ENCODE measurements at regions not wholly inside any gene's neighbourhood (a gene's known extent, or its start where the extent isn't known, plus 50 kb on each side); places are given as distances from the start of the nearest gene placed in this dataset.

DNA sequence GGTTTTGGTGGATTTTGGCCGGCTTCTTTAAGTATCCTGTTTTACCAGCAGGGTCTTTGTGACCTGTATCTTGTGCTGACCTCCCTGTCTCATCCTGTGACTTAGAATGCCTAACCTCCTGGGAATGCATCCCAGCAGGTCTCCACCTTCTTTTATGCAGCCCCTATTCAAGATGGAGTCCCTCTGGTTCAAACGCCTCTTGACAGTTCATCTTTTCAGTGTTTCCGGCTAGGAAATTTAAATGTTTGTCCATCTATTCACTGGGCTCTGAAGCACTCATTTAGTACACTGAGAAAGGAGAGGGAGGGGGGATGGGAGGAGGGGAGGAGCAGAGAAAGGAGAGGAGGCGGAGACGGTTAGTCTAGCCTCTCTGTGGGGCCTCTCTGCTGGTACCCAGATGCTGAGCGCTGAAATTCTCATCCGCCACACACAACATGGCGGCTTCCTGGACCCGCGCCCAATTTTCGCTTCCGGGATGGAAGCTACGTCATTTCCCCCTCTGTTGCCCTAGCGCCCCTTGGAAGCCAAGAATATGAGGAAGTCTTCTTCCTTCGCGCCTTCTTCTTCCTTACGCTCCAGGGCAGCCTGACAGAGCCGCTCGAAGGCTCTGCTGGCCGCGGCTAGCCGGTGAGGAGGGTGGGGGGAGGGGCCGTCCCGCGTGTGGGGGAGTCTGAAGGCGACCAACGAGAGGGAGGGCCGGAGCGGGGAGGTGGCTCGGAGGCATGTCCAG, 69.0 kb upstream of the SYT13 start:
- no peaks in the 10 kb centered on the region for H3K36me3 ChIP-seq
- peak overlapping the region in 1 of 2 donors; percentile 81 for H3K27ac ChIP-seq
- no peak for TF ChIP-seq EP300 (IDR thresholded peaks at IDR 0.05)
- TF ChIP-seq POLR2A (IDR thresholded peaks at IDR 0.05) = no peak
- TF ChIP-seq, protein P1, sequence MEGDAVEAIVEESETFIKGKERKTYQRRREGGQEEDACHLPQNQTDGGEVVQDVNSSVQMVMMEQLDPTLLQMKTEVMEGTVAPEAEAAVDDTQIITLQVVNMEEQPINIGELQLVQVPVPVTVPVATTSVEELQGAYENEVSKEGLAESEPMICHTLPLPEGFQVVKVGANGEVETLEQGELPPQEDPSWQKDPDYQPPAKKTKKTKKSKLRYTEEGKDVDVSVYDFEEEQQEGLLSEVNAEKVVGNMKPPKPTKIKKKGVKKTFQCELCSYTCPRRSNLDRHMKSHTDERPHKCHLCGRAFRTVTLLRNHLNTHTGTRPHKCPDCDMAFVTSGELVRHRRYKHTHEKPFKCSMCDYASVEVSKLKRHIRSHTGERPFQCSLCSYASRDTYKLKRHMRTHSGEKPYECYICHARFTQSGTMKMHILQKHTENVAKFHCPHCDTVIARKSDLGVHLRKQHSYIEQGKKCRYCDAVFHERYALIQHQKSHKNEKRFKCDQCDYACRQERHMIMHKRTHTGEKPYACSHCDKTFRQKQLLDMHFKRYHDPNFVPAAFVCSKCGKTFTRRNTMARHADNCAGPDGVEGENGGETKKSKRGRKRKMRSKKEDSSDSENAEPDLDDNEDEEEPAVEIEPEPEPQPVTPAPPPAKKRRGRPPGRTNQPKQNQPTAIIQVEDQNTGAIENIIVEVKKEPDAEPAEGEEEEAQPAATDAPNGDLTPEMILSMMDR (IDR thresholded peaks at IDR 0.05) = no peak
- H3K4me1 ChIP-seq (ENCODE audit: insufficient read depth) = no peaks in the 10 kb centered on the region
- H3K4me3 ChIP-seq = peak overlapping the region; percentile 46
- WGBS, 3 donors = 7 to 9% (median 8%) methylated on average over 30 of the region's 30 CpGs
- peak; percentile 91 to 97 (median 96) for DNase-seq
- intact Hi-C loops (cut with DNase I) = no loop called here
- no peaks in the 10 kb centered on the region for H3K9me3 ChIP-seq
- H3K27me3 ChIP-seq = no peaks in the 10 kb centered on the region

GRCh38 chr11:45348729-45349128, 62.6 kb upstream of the SYT13 start:
- WGBS, 3 donors = 77 to 100% (median 94%) methylated on average over 1 of the region's 1 CpG
- Histone ChIP-seq H3K27me3 (no peaks in the 10 kb centered on the region), H3K4me1 (ENCODE audit: insufficient read depth) (no peaks in the 10 kb centered on the region), H3K27ac (no peak overlapping the region), H3K4me3 (no peak overlapping the region), H3K9me3 (no peaks in the 10 kb centered on the region), H3K36me3 (no peaks in the 10 kb centered on the region)
- no peak for TF ChIP-seq EP300 (IDR thresholded peaks at IDR 0.05)
- TF ChIP-seq POLR2A (IDR thresholded peaks at IDR 0.05) = no peak
- TF ChIP-seq, protein P1 (IDR thresholded peaks at IDR 0.05) = no peak
- intact Hi-C loops (cut with DNase I) = no loop called here
- no peak for DNase-seq

- no peak for TF ChIP-seq POLR2A (IDR thresholded peaks at IDR 0.05)
- TF ChIP-seq, protein P1 (IDR thresholded peaks at IDR 0.05) = no peak
- no peak for TF ChIP-seq EP300 (IDR thresholded peaks at IDR 0.05)
- Histone ChIP-seq H3K27ac (peak overlapping the region in 1 of 2 donors; percentile 2), H3K9me3 (no peaks in the 10 kb centered on the region), H3K4me3 (no peak overlapping the region), H3K4me1 (ENCODE audit: insufficient read depth) (no peaks in the 10 kb centered on the region), H3K36me3 (no peaks in the 10 kb centered on the region), H3K27me3 (no peaks in the 10 kb centered on the region)
- intact Hi-C loops (cut with DNase I) = no loop called here
- DNase-seq = no peak
- WGBS, 3 donors = 32 to 36% (median 34%) methylated on average over 12 of the region's 12 CpGs
Observed at GRCh38 chr11:45347348-45348082, 61.4 kb upstream of the SYT13 start.

GRCh38 chr11:45345491-45345890, 59.4 kb upstream of the SYT13 start:
- peaks cover 2% of the 10 kb centered on the region for H3K4me1 ChIP-seq (ENCODE audit: insufficient read depth)
- intact Hi-C loops (cut with DNase I) = no loop called here
- H3K9me3 ChIP-seq = no peaks in the 10 kb centered on the region
- WGBS, 3 donors = 89 to 95% (median 95%) methylated on average over 2 of the region's 2 CpGs
- no peak for DNase-seq
- no peak overlapping the region for H3K27ac ChIP-seq
- H3K36me3 ChIP-seq = no peaks in the 10 kb centered on the region
- no peaks in the 10 kb centered on the region for H3K27me3 ChIP-seq
- H3K4me3 ChIP-seq = no peak overlapping the region
- TF ChIP-seq EP300 (IDR thresholded peaks at IDR 0.05) = no peak
- TF ChIP-seq POLR2A (IDR thresholded peaks at IDR 0.05) = no peak
- TF ChIP-seq, protein P1 (IDR thresholded peaks at IDR 0.05) = no peak
